Right lobe of liver (tissue), 4 donors: ENCODE measurements at regions not wholly inside any gene's neighbourhood (a gene's known extent, or its start where the extent isn't known, plus 50 kb on each side); places are given as distances from the start of the nearest gene placed in this dataset.

ENCODE experiments used
- CTCF ChIP-seq, 4 donors: fragments of 200-600 bp in 3 of 4; fragments of 450-650 bp in 1 of 4; IDR thresholded peaks; one replicate each; pipeline versions ENCODE4 v1.5.1 to v1.8.0; 2016 to 2022; ENCODE audit warnings: antibody characterized with exemption in 4 of 4, mild to moderate bottlenecking in 2 of 4
- POLR2A ChIP-seq: fragments of 450-650 bp; IDR thresholded peaks from one replicate; pipeline ENCODE4 v1.6.1; 2017; ENCODE audit warnings: antibody characterized with exemption, mild to moderate bottlenecking
- donor health status: DM: no; HTN: no; CAD: no.
- donor health status: DM: no; HTN: no; CAD: no.
- donor health status: DM: no; HTN: yes; CAD: no.

- TF ChIP-seq CTCF (IDR thresholded peaks at IDR 0.05) (no peak), POLR2A (no peak)
Observed at GRCh38 chr15:38652998-38653397, 88.4 kb upstream of the RASGRP1 start.
